ENCODE measurements at regions not wholly inside any gene's neighbourhood (a gene's known extent, or its start where the extent isn't known, plus 50 kb on each side); places are given as distances from the start of the nearest gene placed in this dataset.

- in situ Hi-C loops (cut with HindIII; ENCODE audit: low pct_unique_long_range_greater_than_20kb, low sequenced_read_pairs), result no loop called here
- no peak for DNase-seq (ENCODE audit: low read depth)
Measured at GRCh38 chr3:43862992-43863805, 172.5 kb downstream of the ABHD5 start.

GRCh38 chr3:43863966-43864933 lies 173.5 kb downstream of the ABHD5 start:
- in situ Hi-C loops (cut with HindIII; ENCODE audit: low pct_unique_long_range_greater_than_20kb, low sequenced_read_pairs), result no loop called here
- DNase-seq (ENCODE audit: low read depth), result no peak

GRCh38 chr3:43865351-43865750 lies 174.6 kb downstream of the ABHD5 start:
- DNase-seq (ENCODE audit: low read depth), result no peak

GRCh38 chr3:43865887-43866528 lies 175.3 kb downstream of the ABHD5 start:
- in situ Hi-C loops (cut with HindIII; ENCODE audit: low pct_unique_long_range_greater_than_20kb, low sequenced_read_pairs), result no loop called here
- DNase-seq (ENCODE audit: low read depth), result no peak

More at GRCh38 chr3:43865351-43865750, 174.6 kb downstream of the ABHD5 start:
- in situ Hi-C loops (cut with HindIII; ENCODE audit: low pct_unique_long_range_greater_than_20kb, low sequenced_read_pairs), result no loop called here

- in situ Hi-C loops (cut with HindIII; ENCODE audit: low pct_unique_long_range_greater_than_20kb, low sequenced_read_pairs), result no loop called here
- DNase-seq (ENCODE audit: low read depth), result peak; percentile 95
Measured at GRCh38 chr3:43866529-43867353, 176.0 kb downstream of the ABHD5 start.

- no peak for DNase-seq (ENCODE audit: low read depth)
- in situ Hi-C loops (cut with HindIII; ENCODE audit: low pct_unique_long_range_greater_than_20kb, low sequenced_read_pairs), result no loop called here
Measured at GRCh38 chr3:43867436-43868072, 176.8 kb downstream of the ABHD5 start.

GRCh38 chr3:43869491-43869890 lies 178.8 kb downstream of the ABHD5 start:
- in situ Hi-C loops (cut with HindIII; ENCODE audit: low pct_unique_long_range_greater_than_20kb, low sequenced_read_pairs), result no loop called here
- DNase-seq (ENCODE audit: low read depth), result no peak

GRCh38 chr3:43870120-43870519 lies 179.4 kb downstream of the ABHD5 start:
- in situ Hi-C loops (cut with HindIII; ENCODE audit: low pct_unique_long_range_greater_than_20kb, low sequenced_read_pairs), result no loop called here
- DNase-seq (ENCODE audit: low read depth), result peak; percentile 53

- in situ Hi-C loops (cut with HindIII; ENCODE audit: low pct_unique_long_range_greater_than_20kb, low sequenced_read_pairs), result no loop called here
Measured at GRCh38 chr3:43870844-43871626, 180.3 kb downstream of the ABHD5 start.

GRCh38 chr3:43871627-43872245 lies 181.0 kb downstream of the ABHD5 start:
- in situ Hi-C loops (cut with HindIII; ENCODE audit: low pct_unique_long_range_greater_than_20kb, low sequenced_read_pairs), result no loop called here
- DNase-seq (ENCODE audit: low read depth), result no peak

More at GRCh38 chr3:43870844-43871626, 180.3 kb downstream of the ABHD5 start:
- no peak for DNase-seq (ENCODE audit: low read depth)

- in situ Hi-C loops (cut with HindIII; ENCODE audit: low pct_unique_long_range_greater_than_20kb, low sequenced_read_pairs), result no loop called here
- peak; percentile 29 for DNase-seq (ENCODE audit: low read depth)
Measured at GRCh38 chr3:43872301-43872700, 181.6 kb downstream of the ABHD5 start.

GRCh38 chr3:43872901-43873300 lies 182.2 kb downstream of the ABHD5 start:
- peak; percentile 31 for DNase-seq (ENCODE audit: low read depth)
- in situ Hi-C loops (cut with HindIII; ENCODE audit: low pct_unique_long_range_greater_than_20kb, low sequenced_read_pairs), result no loop called here

GRCh38 chr3:43873723-43874122 lies 183.0 kb downstream of the ABHD5 start:
- in situ Hi-C loops (cut with HindIII; ENCODE audit: low pct_unique_long_range_greater_than_20kb, low sequenced_read_pairs), result no loop called here
- no peak for DNase-seq (ENCODE audit: low read depth)

- no peak for DNase-seq (ENCODE audit: low read depth)
- in situ Hi-C loops (cut with HindIII; ENCODE audit: low pct_unique_long_range_greater_than_20kb, low sequenced_read_pairs), result no loop called here
Measured at GRCh38 chr3:43874290-43874689, 183.6 kb downstream of the ABHD5 start.

- in situ Hi-C loops (cut with HindIII; ENCODE audit: low pct_unique_long_range_greater_than_20kb, low sequenced_read_pairs), result no loop called here
- no peak for DNase-seq (ENCODE audit: low read depth)
Measured at GRCh38 chr3:43874731-43875130, 184.0 kb downstream of the ABHD5 start.

GRCh38 chr3:43876648-43877047 lies 185.9 kb downstream of the ABHD5 start:
- no peak for DNase-seq (ENCODE audit: low read depth)
- in situ Hi-C loops (cut with HindIII; ENCODE audit: low pct_unique_long_range_greater_than_20kb, low sequenced_read_pairs), result no loop called here
